Urinary bladder (tissue), 3 donors: ENCODE measurements at regions not wholly inside any gene's neighbourhood (a gene's known extent, or its start where the extent isn't known, plus 50 kb on each side); places are given as distances from the start of the nearest gene placed in this dataset.

Source experiments
- DNase-seq: peaks from one replicate; pipeline ENCODE4 v3.0.0-alpha.2; 2015; ENCODE audit errors: extremely low spot score
- H3K27ac ChIP-seq: one replicate; pipeline ENCODE4 v1.5.1; 2013; ENCODE audit warnings: low read depth, mild to moderate bottlenecking, moderate library complexity
- H3K36me3 ChIP-seq: one replicate; pipeline ENCODE4 v1.6.1; 2013; ENCODE audit warnings: mild to moderate bottlenecking, moderate library complexity; ENCODE audit not compliant: insufficient read depth
- H3K4me1 ChIP-seq: one replicate; pipeline ENCODE4 v1.6.1; 2013; ENCODE audit warnings: mild to moderate bottlenecking, moderate library complexity; ENCODE audit not compliant: insufficient read depth
- H3K4me3 ChIP-seq: one replicate; pipeline ENCODE4 v1.5.1; 2013; ENCODE audit warnings: low read depth, low read length
- WGBS: extraction: QIAGEN DNeasy Blood & Tissue Kit; methylation state at CpG from one replicate; pipeline ENCODE4 v1.1.7; 2013; 5-methylcytosine and 5-hydroxymethylcytosine counted together
- donor health status: healthy with polysubstance abuse.
- donor health status: healthy.

DNA sequence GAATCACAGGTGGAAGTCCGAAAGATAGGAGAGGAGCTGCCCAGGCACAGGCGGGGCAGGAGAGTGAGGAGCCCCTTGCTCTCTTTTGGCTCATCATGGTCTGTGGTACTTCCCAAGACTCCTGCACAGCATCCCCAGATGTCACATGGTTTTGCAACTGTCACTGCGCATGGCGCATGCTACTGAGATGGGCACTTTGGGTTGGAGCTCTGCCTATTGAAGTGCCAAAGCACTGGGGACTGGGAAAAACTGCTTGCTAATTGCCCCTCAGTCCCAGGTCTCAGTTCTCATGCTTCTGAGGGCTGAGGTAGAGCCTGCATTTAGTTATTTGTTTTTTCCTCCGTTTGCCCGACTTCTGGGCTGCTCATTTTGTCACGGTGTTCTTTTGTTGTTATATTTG is 156.8 kb upstream of the CDH13 start:
- no peak overlapping the region for H3K27ac ChIP-seq
- no peak overlapping the region for H3K4me3 ChIP-seq
- WGBS = 70% methylated on average over 7 of the region's 7 CpGs
- no peaks in the 10 kb centered on the region for H3K36me3 ChIP-seq
- H3K4me1 ChIP-seq = no peaks in the 10 kb centered on the region
- no peak for DNase-seq

DNA sequence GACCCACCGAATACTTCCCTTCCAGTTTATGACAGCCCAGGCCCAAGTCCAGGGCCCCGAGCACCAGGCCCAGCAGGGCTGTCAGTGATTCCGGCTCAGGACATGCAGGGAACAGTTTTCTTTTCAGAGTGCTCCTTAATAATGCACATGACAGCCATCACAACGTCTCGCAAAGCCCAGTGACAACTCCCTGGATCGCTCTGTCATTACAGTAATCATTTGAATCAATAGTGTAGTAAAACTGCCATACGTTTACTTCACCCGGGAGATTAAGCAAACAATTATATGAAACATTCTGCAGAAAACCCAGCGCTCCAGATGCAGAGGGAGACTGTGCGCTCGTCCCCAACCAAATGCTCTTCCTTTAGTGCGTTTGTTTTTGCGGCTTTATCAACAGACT is 162.6 kb upstream of the CDH13 start:
- no peak overlapping the region for H3K27ac ChIP-seq
- no peak for DNase-seq
- no peaks in the 10 kb centered on the region for H3K4me1 ChIP-seq
- 53% methylated on average over 13 of the region's 13 CpGs for WGBS
- H3K36me3 ChIP-seq = no peaks in the 10 kb centered on the region
- H3K4me3 ChIP-seq = no peak overlapping the region

GRCh38 chr16:82460766-82461165 is 166.0 kb upstream of the CDH13 start:
- H3K36me3 ChIP-seq = no peaks in the 10 kb centered on the region
- H3K4me3 ChIP-seq = no peak overlapping the region
- WGBS = 59% methylated on average over 3 of the region's 3 CpGs
- no peak for DNase-seq
- H3K27ac ChIP-seq = no peak overlapping the region
- H3K4me1 ChIP-seq = no peaks in the 10 kb centered on the region

DNA sequence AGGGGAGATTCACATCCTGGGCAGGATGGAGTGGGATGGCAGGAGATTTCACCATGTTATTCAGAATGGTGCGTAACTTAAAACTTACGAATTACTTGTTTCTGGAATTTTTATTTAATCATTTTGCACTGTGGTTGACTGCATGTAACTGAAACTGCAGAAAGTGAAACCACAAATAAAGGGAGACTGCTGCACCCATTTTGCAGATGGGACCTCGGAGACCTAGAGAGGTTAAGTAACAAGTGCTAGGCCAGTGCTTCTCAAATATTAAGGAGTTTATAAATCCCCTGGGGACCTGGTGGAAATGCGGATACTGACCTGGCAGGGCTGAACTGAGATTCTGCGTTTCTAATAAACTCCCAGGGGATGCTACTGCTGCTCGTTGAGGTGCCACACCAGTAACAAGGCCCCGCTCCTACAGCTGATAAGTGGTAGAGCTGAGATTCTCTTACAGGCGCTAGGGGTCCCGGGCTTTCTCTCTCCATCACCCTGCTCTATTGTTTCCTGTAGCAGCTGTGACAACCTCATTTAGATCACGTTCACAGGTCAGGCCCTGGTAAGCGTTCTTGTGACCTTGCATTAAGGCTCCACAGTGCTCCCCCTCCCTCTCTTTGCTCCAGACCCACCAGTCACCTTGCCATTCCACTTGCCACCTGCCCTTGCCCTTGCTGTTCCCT is 167.1 kb upstream of the CDH13 start:
- WGBS = 52% methylated on average over 11 of the region's 11 CpGs
- Histone ChIP-seq H3K4me1 (no peaks in the 10 kb centered on the region), H3K27ac (no peak overlapping the region), H3K36me3 (no peaks in the 10 kb centered on the region), H3K4me3 (no peak overlapping the region)
- DNase-seq = no peak

DNA sequence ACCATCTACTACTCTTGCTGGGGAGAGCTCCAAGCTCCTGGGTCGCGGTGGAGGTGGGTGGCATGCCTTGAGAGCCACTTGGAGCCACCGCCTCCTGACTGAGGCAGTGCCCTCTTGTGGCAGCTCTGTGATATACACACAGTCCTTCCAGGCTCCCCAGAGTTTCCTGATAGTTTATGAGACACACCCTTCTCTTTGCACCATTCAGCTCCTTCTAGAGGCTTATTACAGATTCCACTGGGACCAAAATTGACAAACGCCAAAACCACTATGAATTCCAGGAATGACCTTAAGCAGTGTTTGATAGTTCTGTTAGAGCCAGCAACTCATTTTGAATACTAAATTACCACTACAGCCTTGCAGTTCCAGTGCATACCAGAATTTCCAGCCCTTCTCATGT is 170.1 kb upstream of the CDH13 start:
- Histone ChIP-seq H3K4me3 (no peak overlapping the region), H3K27ac (no peak overlapping the region), H3K4me1 (no peaks in the 10 kb centered on the region), H3K36me3 (no peaks in the 10 kb centered on the region)
- DNase-seq = no peak
- WGBS = 2% methylated on average over 4 of the region's 4 CpGs

DNA sequence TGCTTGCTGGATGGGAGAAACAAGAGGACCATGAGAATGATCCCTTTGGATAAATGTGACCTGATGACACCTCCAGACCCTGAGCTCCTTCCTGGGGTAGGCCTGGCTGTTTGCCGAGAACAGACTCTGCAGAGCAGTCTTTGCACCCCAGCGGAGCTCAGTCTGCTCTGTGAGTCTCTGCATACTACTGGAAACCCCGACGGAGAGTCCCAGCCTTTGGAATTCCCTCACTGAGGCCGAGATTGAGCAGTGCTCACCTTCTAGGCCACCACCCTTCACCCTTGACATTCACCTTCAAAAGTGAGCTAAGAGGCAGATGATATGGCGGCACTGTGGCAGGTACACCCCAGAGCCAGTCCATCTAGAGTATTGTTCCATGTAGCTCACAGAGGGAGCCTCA is 172.2 kb upstream of the CDH13 start:
- H3K4me1 ChIP-seq = no peaks in the 10 kb centered on the region
- H3K4me3 ChIP-seq = no peak overlapping the region
- H3K27ac ChIP-seq = no peak overlapping the region
- H3K36me3 ChIP-seq = no peaks in the 10 kb centered on the region
- WGBS = 90% methylated on average over 6 of the region's 6 CpGs
- no peak for DNase-seq

- no peak overlapping the region for H3K27ac ChIP-seq
- no peak for DNase-seq
- H3K4me3 ChIP-seq = no peak overlapping the region
- no peaks in the 10 kb centered on the region for H3K4me1 ChIP-seq
- 94% methylated on average over 4 of the region's 4 CpGs for WGBS
- H3K36me3 ChIP-seq = no peaks in the 10 kb centered on the region
Observed at GRCh38 chr16:82454152-82454551, 172.6 kb upstream of the CDH13 start.

DNA sequence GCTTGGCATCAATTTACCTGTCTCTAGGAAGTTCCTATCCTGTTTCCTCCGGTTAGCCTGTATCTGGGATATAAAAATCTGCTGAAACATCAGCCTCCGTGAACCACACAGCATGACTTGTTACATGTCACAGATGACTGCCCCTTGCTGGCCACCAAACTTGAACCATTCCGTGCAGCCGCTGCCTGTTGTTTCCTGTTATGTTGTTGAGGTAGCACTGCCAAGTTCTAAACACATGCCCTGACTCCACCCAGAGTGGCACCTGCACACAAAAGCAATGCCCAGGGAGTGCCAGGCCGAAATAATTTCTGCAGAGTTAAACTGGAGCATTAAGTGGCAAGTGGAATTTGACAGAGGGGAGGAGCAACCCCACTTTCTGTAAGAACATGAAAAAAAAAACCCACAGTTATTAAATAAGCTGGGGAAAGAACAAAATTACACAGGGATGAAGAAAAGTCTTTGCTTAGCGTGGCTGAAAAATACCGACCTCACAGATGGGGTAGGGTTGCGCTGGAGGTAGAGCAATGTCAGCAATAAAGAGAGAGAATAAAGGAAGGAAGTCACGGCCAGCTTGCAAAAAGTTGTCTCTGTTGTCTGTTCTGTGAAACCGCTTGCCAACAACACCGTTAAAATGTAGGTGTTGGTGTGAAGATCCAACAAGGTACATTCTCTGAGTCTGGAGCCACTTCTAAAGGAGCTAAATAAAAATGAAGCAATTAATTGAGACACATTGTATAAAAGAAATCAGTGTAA is 174.6 kb upstream of the CDH13 start:
- Histone ChIP-seq H3K4me1 (no peaks in the 10 kb centered on the region), H3K4me3 (no peak overlapping the region), H3K27ac (no peak overlapping the region), H3K36me3 (no peaks in the 10 kb centered on the region)
- no peak for DNase-seq
- WGBS = 85% methylated on average over 11 of the region's 11 CpGs

DNA sequence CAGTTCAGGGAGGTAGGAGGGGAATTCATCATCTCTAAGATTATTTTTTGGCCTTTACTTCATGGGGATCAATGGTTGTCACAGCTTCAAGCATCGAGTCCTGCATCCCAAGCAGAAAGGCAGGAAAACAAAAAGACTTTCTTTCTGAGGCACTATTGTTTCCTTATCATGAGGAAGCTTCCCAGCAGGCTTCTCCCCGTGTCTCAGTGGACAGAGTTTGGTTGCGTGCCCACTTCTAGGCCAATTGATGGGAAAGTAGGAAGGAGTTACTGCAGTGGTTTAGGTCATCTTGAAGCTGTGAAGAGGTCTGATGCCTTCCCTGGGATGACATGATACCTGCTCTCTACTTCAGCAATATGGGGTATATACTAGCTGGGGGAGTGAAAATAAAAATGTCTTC is 175.3 kb upstream of the CDH13 start:
- no peak for DNase-seq
- no peaks in the 10 kb centered on the region for H3K36me3 ChIP-seq
- no peak overlapping the region for H3K4me3 ChIP-seq
- WGBS = 56% methylated on average over 3 of the region's 3 CpGs
- no peaks in the 10 kb centered on the region for H3K4me1 ChIP-seq
- H3K27ac ChIP-seq = no peak overlapping the region

- WGBS = 52% methylated on average over 6 of the region's 6 CpGs
Observed at GRCh38 chr16:82440336-82440735, 186.4 kb upstream of the CDH13 start.

GRCh38 chr16:82439678-82440293 is 187.0 kb upstream of the CDH13 start:
- H3K36me3 ChIP-seq = no peaks in the 10 kb centered on the region
- DNase-seq = no peak
- no peaks in the 10 kb centered on the region for H3K4me1 ChIP-seq
- WGBS = 66% methylated on average over 7 of the region's 7 CpGs
- H3K4me3 ChIP-seq = no peak overlapping the region
- no peak overlapping the region for H3K27ac ChIP-seq

More at GRCh38 chr16:82440336-82440735, 186.4 kb upstream of the CDH13 start:
- DNase-seq = no peak
- no peak overlapping the region for H3K27ac ChIP-seq
- no peaks in the 10 kb centered on the region for H3K36me3 ChIP-seq
- no peak overlapping the region for H3K4me3 ChIP-seq
- H3K4me1 ChIP-seq = no peaks in the 10 kb centered on the region

DNA sequence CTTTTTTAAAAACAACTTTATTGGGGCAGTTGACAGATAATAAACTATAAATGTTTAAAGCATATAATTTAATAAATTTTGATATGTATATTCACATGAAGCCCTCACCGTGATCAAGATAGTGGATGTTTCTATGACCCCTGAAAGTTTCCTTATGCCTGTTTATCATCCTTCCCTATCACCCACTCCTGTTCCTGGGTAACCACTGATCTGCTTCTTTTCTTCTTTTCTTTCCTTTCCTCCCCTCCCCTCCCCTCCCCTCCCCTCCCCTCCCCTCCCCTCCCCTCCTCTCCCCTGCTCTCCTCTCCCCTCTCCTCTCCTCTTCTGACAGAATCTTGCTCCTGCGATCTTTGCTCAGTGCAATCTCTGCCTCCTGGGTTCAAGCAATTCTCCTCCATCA is 193.7 kb upstream of the CDH13 start:
- Histone ChIP-seq H3K27ac (no peak overlapping the region), H3K4me3 (no peak overlapping the region), H3K36me3 (no peaks in the 10 kb centered on the region), H3K4me1 (no peaks in the 10 kb centered on the region)
- 75% methylated on average over 2 of the region's 2 CpGs for WGBS
- DNase-seq = no peak

- H3K27ac ChIP-seq = no peak overlapping the region
- H3K4me3 ChIP-seq = no peak overlapping the region
- H3K4me1 ChIP-seq = no peaks in the 10 kb centered on the region
- no peak for DNase-seq
- WGBS = 25% methylated on average over 8 of the region's 8 CpGs
- no peaks in the 10 kb centered on the region for H3K36me3 ChIP-seq
Observed at GRCh38 chr16:82432261-82432660, 194.5 kb upstream of the CDH13 start.

- Histone ChIP-seq H3K27ac (no peak overlapping the region), H3K36me3 (no peaks in the 10 kb centered on the region), H3K4me3 (no peak overlapping the region), H3K4me1 (no peaks in the 10 kb centered on the region)
- 65% methylated on average over 4 of the region's 4 CpGs for WGBS
- DNase-seq = no peak
Observed at GRCh38 chr16:82425661-82426060, 201.1 kb upstream of the CDH13 start.
